GM23248 (cell line): ENCODE measurements at regions not wholly inside any gene's neighbourhood (a gene's known extent, or its start where the extent isn't known, plus 50 kb on each side); places are given as distances from the start of the nearest gene placed in this dataset.

Experiments
- EZH2 ChIP-seq: fragments of 200-600 bp; sonication (generic); IDR thresholded peaks from 2 replicates; pipeline ENCODE4 v1.6.1; 2018; ENCODE audit warnings: antibody characterized with exemption, mild to moderate bottlenecking; ENCODE audit not compliant: insufficient read depth, poor library complexity, severe bottlenecking
- EZH2phosphoT487 ChIP-seq: fragments of 200-600 bp; sonication (generic); IDR thresholded peaks from 2 replicates; pipeline ENCODE4 v1.6.1; 2018; ENCODE audit warnings: antibody characterized with exemption, moderate library complexity, mild to moderate bottlenecking, low read depth; ENCODE audit not compliant: insufficient read depth

DNA sequence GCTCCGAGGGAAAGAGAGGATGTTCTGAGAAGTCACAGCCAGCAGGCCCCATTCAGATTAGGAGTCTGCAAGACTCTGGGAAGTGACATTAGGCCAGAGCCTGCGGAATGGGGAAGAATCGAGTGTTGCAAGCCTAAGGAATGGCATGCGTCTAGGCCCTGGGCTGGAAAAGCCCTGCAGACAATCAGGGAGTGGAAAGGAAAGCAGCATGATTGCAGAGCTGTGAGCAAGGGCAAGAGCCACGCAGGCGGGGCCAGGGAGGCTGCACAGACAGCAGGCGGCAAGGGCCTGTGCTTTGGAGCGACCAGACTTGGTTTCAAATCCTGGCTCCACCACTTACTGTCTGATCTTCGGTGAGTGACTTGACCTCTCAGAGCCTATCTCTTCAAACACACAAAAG, 118.2 kb downstream of the RRAGC start:
- TF ChIP-seq EZH2 = no peak
- no peak for TF ChIP-seq EZH2phosphoT487
